Keratinocyte (primary cell): ENCODE measurements at regions not wholly inside any gene's neighbourhood (a gene's known extent, or its start where the extent isn't known, plus 50 kb on each side); places are given as distances from the start of the nearest gene placed in this dataset.

Source experiments
- DNase-seq: peaks from one replicate; pipeline ENCODE4 v3.0.0-alpha.2; 2011; ENCODE audit warnings: low read depth, missing footprints, low spot score
- FAIRE-seq: peaks from 2 replicates; lab custom pipeline; 2011; peaks lifted over from hg19 to GRCh38; lab: Jason Lieb, UNC
- H2AFZ ChIP-seq: 2 replicates; pipeline ENCODE4 v1.6.0; 2012; ENCODE audit warnings: low read length, control low read depth, inconsistent platforms; ENCODE audit not compliant: control insufficient read depth
- H3K27ac ChIP-seq: 2 replicates; pipeline ENCODE4 v1.5.1; 2011; ENCODE audit warnings: low read length; ENCODE audit not compliant: control insufficient read depth, insufficient read depth
- H3K27me3 ChIP-seq: 3 replicates; pipeline ENCODE4 v1.6.0; 2011; ENCODE audit warnings: low read length; ENCODE audit not compliant: control insufficient read depth, insufficient read depth; ENCODE audit errors: extremely low read depth
- H3K36me3 ChIP-seq, 2 experiments: 2 replicates in 1 of 2; 3 replicates in 1 of 2; pipeline ENCODE4 v1.5.1; 2011; ENCODE audit warnings: low read length in 2 of 2, mild to moderate bottlenecking in 1 of 2; ENCODE audit not compliant: control insufficient read depth in 2 of 2, insufficient read depth in 2 of 2; ENCODE audit errors: extremely low read depth in 1 of 2
- H3K4me1 ChIP-seq: 3 replicates; pipeline ENCODE4 v1.5.1; 2011; ENCODE audit warnings: low read length; ENCODE audit not compliant: control insufficient read depth, insufficient read depth; ENCODE audit errors: extremely low read depth
- H3K4me2 ChIP-seq: 3 replicates; pipeline ENCODE4 v1.6.0; 2011; ENCODE audit warnings: low read depth, low read length; ENCODE audit not compliant: control insufficient read depth, insufficient read depth; ENCODE audit errors: extremely low read depth
- H3K4me3 ChIP-seq, 3 experiments: fragments of 200-600 bp in 1 of 3; sonication (generic) in 1 of 3; 2 replicates in 2 of 3; 3 replicates in 1 of 3; pipeline ENCODE4 v1.5.1; 2011 to 2016; ENCODE audit warnings: low read length in 3 of 3, mild to moderate bottlenecking in 3 of 3, control low read depth in 2 of 3, inconsistent platforms in 1 of 3, low read depth in 1 of 3, mixed read lengths in 1 of 3, mixed run types in 1 of 3, moderate library complexity in 1 of 3; ENCODE audit not compliant: control insufficient read depth in 2 of 3, insufficient read depth in 2 of 3; ENCODE audit errors: extremely low read depth in 1 of 3
- H3K79me2 ChIP-seq: 2 replicates; pipeline ENCODE4 v1.6.0; 2012; ENCODE audit warnings: low read length; ENCODE audit not compliant: control insufficient read depth, insufficient read depth
- H3K9ac ChIP-seq: 3 replicates; pipeline ENCODE4 v1.6.0; 2011; ENCODE audit warnings: low read length; ENCODE audit not compliant: control insufficient read depth, insufficient read depth; ENCODE audit errors: extremely low read depth
- H3K9me1 ChIP-seq: 3 replicates; pipeline ENCODE4 v1.6.0; 2011; ENCODE audit warnings: low read length; ENCODE audit not compliant: control insufficient read depth, insufficient read depth; ENCODE audit errors: extremely low read depth
- H3K9me3 ChIP-seq: 2 replicates; pipeline ENCODE4 v1.5.1; 2012; ENCODE audit warnings: low read depth, low read length; ENCODE audit not compliant: control insufficient read depth
- H4K20me1 ChIP-seq: 3 replicates; pipeline ENCODE4 v1.6.0; 2011; ENCODE audit warnings: low read length; ENCODE audit not compliant: control insufficient read depth, insufficient read depth; ENCODE audit errors: extremely low read depth
- CTCF ChIP-seq, 3 experiments: IDR thresholded peaks in 1 of 3; conservative IDR thresholded peaks in 1 of 3; optimal IDR thresholded peaks in 1 of 3; 2 replicates in 2 of 3; 3 replicates in 1 of 3; pipeline versions ENCODE3 to v1.5.1; 2011; ENCODE audit warnings: low read length in 3 of 3, mild to moderate bottlenecking in 3 of 3, moderate library complexity in 2 of 3, control low read depth in 1 of 3, inconsistent platforms in 1 of 3; ENCODE audit not compliant: insufficient read depth in 2 of 3; ENCODE audit errors: extremely low read depth in 1 of 3
- EZH2 ChIP-seq: IDR thresholded peaks from one replicate; pipeline ENCODE4 v1.6.1; 2012; ENCODE audit warnings: inconsistent platforms, mild to moderate bottlenecking, low read length, moderate library complexity
- dilution Hi-C: fragments of 300-500 bp; cut with MboI; formaldehyde crosslinking; loops from one replicate; pipeline ENCODE4 v1.7.0; 2020; ENCODE audit warnings: low sequenced_read_pairs; ENCODE audit not compliant: extremely low pct_ligation_motif_present

GRCh38 chr20:4472906-4473305 lies 213.3 kb upstream of the PRNP start:
- FAIRE-seq, result peak; percentile 73
- H3K4me3 ChIP-seq, result no peak overlapping the region
- dilution Hi-C loops, result no loop called here

GRCh38 chr20:4471221-4471620 lies 215.0 kb upstream of the PRNP start:
- H2AFZ ChIP-seq, result no peak overlapping the region

More at GRCh38 chr20:4472906-4473305, 213.3 kb upstream of the PRNP start:
- Histone ChIP-seq H3K9me3 (no peaks in the 10 kb centered on the region), H3K27ac (no peak overlapping the region), H4K20me1 (no peaks in the 10 kb centered on the region), H3K36me3 (no peaks in the 10 kb centered on the region), H2AFZ (no peak overlapping the region), H3K4me2 (no peak overlapping the region), H3K27me3 (no peaks in the 10 kb centered on the region), H3K9me1 (no peaks in the 10 kb centered on the region), H3K4me1 (peaks cover 3% of the 10 kb centered on the region), H3K79me2 (no peaks in the 10 kb centered on the region), H3K9ac (no peak overlapping the region)
- no peak for TF ChIP-seq EZH2
- TF ChIP-seq CTCF (optimal IDR thresholded peaks at IDR 0.05 in 1 of 3, IDR thresholded peaks at IDR 0.05 in 1 of 3, conservative IDR thresholded peaks at IDR 0.05 in 1 of 3; ENCODE audit: extremely low read depth in 1 of 3, insufficient read depth in 2 of 3, low read length in 3 of 3), result no peak
- no peak for DNase-seq

More at GRCh38 chr20:4471221-4471620, 215.0 kb upstream of the PRNP start:
- FAIRE-seq (no peak), DNase-seq (no peak)
- H3K9me1 ChIP-seq, result no peaks in the 10 kb centered on the region
- no peak overlapping the region for H3K27ac ChIP-seq
- no peak for TF ChIP-seq CTCF (optimal IDR thresholded peaks at IDR 0.05 in 1 of 3, IDR thresholded peaks at IDR 0.05 in 1 of 3, conservative IDR thresholded peaks at IDR 0.05 in 1 of 3; ENCODE audit: extremely low read depth in 1 of 3, insufficient read depth in 2 of 3, low read length in 3 of 3)
- no peak for TF ChIP-seq EZH2
- H4K20me1 ChIP-seq, result no peaks in the 10 kb centered on the region
- H3K4me1 ChIP-seq, result peaks cover 3% of the 10 kb centered on the region
- H3K9me3 ChIP-seq, result no peaks in the 10 kb centered on the region
- dilution Hi-C loops, result no loop called here
- no peaks in the 10 kb centered on the region for H3K79me2 ChIP-seq
- H3K9ac ChIP-seq, result no peak overlapping the region
- no peaks in the 10 kb centered on the region for H3K36me3 ChIP-seq
- H3K4me2 ChIP-seq, result no peak overlapping the region
- H3K4me3 ChIP-seq, result no peak overlapping the region
- no peaks in the 10 kb centered on the region for H3K27me3 ChIP-seq
